HepG2 (cell line): ENCODE measurements at regions not wholly inside any gene's neighbourhood (a gene's known extent, or its start where the extent isn't known, plus 50 kb on each side); places are given as distances from the start of the nearest gene placed in this dataset.

Source experiments
- ATAC-seq: fragments of 200-7000 bp; cut with Tn5 transposase; 3 replicates; pipeline ENCODE4 v1.9.1; 2020; ENCODE audit warnings: mild to moderate bottlenecking, moderate library complexity
- BruUV-seq: library from RNA; stranded (reverse); fragments of 400-500 nt; replicated peaks from 2 replicates; lab custom pipeline; 2021; lab: Mats Ljungman, UMichigan
- CTCF ChIA-PET: fragments of 300-600 bp; formaldehyde crosslinking; extraction: SDS; loops from one replicate; lab custom pipeline; 2021; ENCODE audit warnings: low total read pairs, inconsistent platforms, low intra/inter-chr PET ratio; lab: Yijun Ruan, JAX
- POLR2A ChIA-PET: fragments of 350-600 bp; sonication (Branson Sonifier 250); formaldehyde crosslinking; loops from one replicate; lab custom pipeline; 2020; ENCODE audit warnings: antibody characterized with exemption, inconsistent platforms; lab: Yijun Ruan, JAX
- DNase-seq: peaks from one replicate; pipeline ENCODE4 v3.0.0-alpha.2; 2015; ENCODE audit warnings: low spot score
- FAIRE-seq: peaks from 3 replicates; lab custom pipeline; 2011; peaks lifted over from hg19 to GRCh38; lab: Jason Lieb, UNC
- H2AFZ ChIP-seq: one replicate; pipeline ENCODE4 v1.6.1; 2011; ENCODE audit warnings: low read length, inconsistent platforms
- H3K27ac ChIP-seq: fragments of 300-600 bp; 3 replicates; pipeline ENCODE4 v1.8.0; 2011; ENCODE audit warnings: mixed run types, mild to moderate bottlenecking, mixed read lengths, low read length, inconsistent platforms; ENCODE audit not compliant: insufficient read depth; ENCODE audit errors: extremely low read length
- H3K27me3 ChIP-seq, 2 experiments: fragments of 200-600 bp in 1 of 2; 2 replicates in 1 of 2; 3 replicates in 1 of 2; pipeline versions ENCODE4 v1.6.0 to v1.8.0; 2011; ENCODE audit warnings: low read length in 2 of 2, mild to moderate bottlenecking in 2 of 2, moderate library complexity in 2 of 2, inconsistent platforms in 1 of 2; ENCODE audit not compliant: insufficient read depth in 2 of 2, control insufficient read depth in 1 of 2
- H3K36me3 ChIP-seq, 2 experiments: fragments of 200-600 bp in 1 of 2; replicated peaks in 1 of 2; 2 replicates in 1 of 2; 3 replicates in 1 of 2; pipeline versions ENCODE4 v1.5.1 to v1.8.0; 2011; ENCODE audit warnings: low read length in 2 of 2, inconsistent platforms in 1 of 2; ENCODE audit not compliant: insufficient read depth in 2 of 2, control insufficient read depth in 1 of 2
- H3K4me1 ChIP-seq: 2 replicates; pipeline ENCODE4 v1.5.1; 2012; ENCODE audit warnings: low read length, inconsistent platforms; ENCODE audit not compliant: insufficient read depth
- H3K4me2 ChIP-seq: 2 replicates; pipeline ENCODE4 v1.6.0; 2011; ENCODE audit warnings: low read depth, low read length, inconsistent platforms
- H3K4me3 ChIP-seq, 3 experiments: fragments of 200-600 bp in 1 of 3; sonication (generic), shearing (Covaris generic) in 1 of 3; replicated peaks in 1 of 3; 2 replicates each; pipeline ENCODE4 v1.5.1; 2011 to 2016; ENCODE audit warnings: low read length in 3 of 3, inconsistent platforms in 2 of 3, low read depth in 2 of 3, mild to moderate bottlenecking in 2 of 3, control low read depth in 1 of 3, mixed read lengths in 1 of 3; ENCODE audit not compliant: insufficient read depth in 1 of 3
- H3K79me2 ChIP-seq: one replicate; pipeline ENCODE4 v1.6.1; 2011; ENCODE audit warnings: low read length, inconsistent platforms; ENCODE audit not compliant: insufficient read depth
- H3K9ac ChIP-seq: 2 replicates; pipeline ENCODE4 v1.6.0; 2011; ENCODE audit warnings: mild to moderate bottlenecking, low read depth, low read length, inconsistent platforms; ENCODE audit not compliant: insufficient read depth
- H3K9me3 ChIP-seq: 2 replicates; pipeline ENCODE4 v1.5.1; 2012; ENCODE audit warnings: mild to moderate bottlenecking, low read length
- H4K20me1 ChIP-seq: 2 replicates; pipeline ENCODE4 v1.6.0; 2011; ENCODE audit warnings: inconsistent platforms, mild to moderate bottlenecking, low read length, moderate library complexity; ENCODE audit not compliant: insufficient read depth
- BCL6 ChIP-seq: IDR thresholded peaks from 2 replicates; pipeline ENCODE4 v1.6.1; 2016; ENCODE audit warnings: missing genetic modification reagents, missing compliant biosample characterization
- EED ChIP-seq: sonication (generic); formaldehyde crosslinking; IDR thresholded peaks from 2 replicates; pipeline ENCODE4 v1.5.0; 2020; ENCODE audit warnings: mild to moderate bottlenecking, missing genetic modification reagents
- GATA4 ChIP-seq: sonication (generic); IDR thresholded peaks from 2 replicates; pipeline ENCODE4 v1.6.1; 2016; ENCODE audit warnings: antibody characterized with exemption, low read depth, borderline replicate concordance
- KLF13 ChIP-seq: sonication (generic); formaldehyde crosslinking; IDR thresholded peaks from 2 replicates; pipeline ENCODE4 v1.4.0; 2020; ENCODE audit warnings: mild to moderate bottlenecking, missing genetic modification reagents
- MXD4 ChIP-seq: IDR thresholded peaks from 2 replicates; pipeline ENCODE4 v1.6.1; 2016; ENCODE audit warnings: mild to moderate bottlenecking, missing biosample characterization, missing genetic modification reagents
- POLR2G ChIP-seq: fragments of 200-400 bp; formaldehyde crosslinking; IDR thresholded peaks from 2 replicates; pipeline ENCODE4 v1.6.1; 2018; ENCODE audit warnings: mild to moderate bottlenecking, low read depth, low read length, moderate library complexity
- RCOR2 ChIP-seq: IDR thresholded peaks from 2 replicates; pipeline ENCODE4 v1.6.1; 2016; ENCODE audit warnings: missing biosample characterization, missing genetic modification reagents
- SNAPC2 ChIP-seq: sonication (generic); formaldehyde crosslinking; IDR thresholded peaks from 2 replicates; pipeline ENCODE4 v1.8.1; 2022; ENCODE audit warnings: mild to moderate bottlenecking, missing genetic modification reagents
- SPEN ChIP-seq: sonication (generic); formaldehyde crosslinking; IDR thresholded peaks from 2 replicates; pipeline ENCODE4 v1.5.1; 2020; ENCODE audit warnings: low read depth, mild to moderate bottlenecking, missing genetic modification reagents
- STAG1 ChIP-seq: sonication (generic); formaldehyde crosslinking; IDR thresholded peaks from 2 replicates; pipeline ENCODE4 v1.4.0; 2020; ENCODE audit warnings: missing genetic modification reagents
- XBP1 ChIP-seq: sonication (generic); formaldehyde crosslinking; IDR thresholded peaks from 2 replicates; pipeline ENCODE4 v1.5.0; 2020; ENCODE audit warnings: missing genetic modification reagents
- ZFP91 ChIP-seq: sonication (generic); formaldehyde crosslinking; IDR thresholded peaks from 2 replicates; pipeline ENCODE4 v1.9.0; 2022; ENCODE audit warnings: missing genetic modification reagents, mild to moderate bottlenecking, borderline replicate concordance
- ZNF121 ChIP-seq: sonication (generic); formaldehyde crosslinking; IDR thresholded peaks from 2 replicates; pipeline ENCODE4 v1.5.0; 2020; ENCODE audit warnings: mild to moderate bottlenecking, missing genetic modification reagents
- ZNF124 ChIP-seq: sonication (generic); formaldehyde crosslinking; IDR thresholded peaks from 2 replicates; pipeline ENCODE4 v1.4.0; 2020; ENCODE audit warnings: missing genetic modification reagents
- ZNF572 ChIP-seq: sonication (generic); formaldehyde crosslinking; IDR thresholded peaks from 2 replicates; pipeline ENCODE4 v1.5.1; 2020; ENCODE audit warnings: mild to moderate bottlenecking, missing genetic modification reagents
- ZNF644 ChIP-seq: IDR thresholded peaks from 2 replicates; pipeline ENCODE4 v1.6.1; 2016; ENCODE audit warnings: low read depth
- ZNF792 ChIP-seq: IDR thresholded peaks from 2 replicates; pipeline ENCODE4 v1.6.1; 2016
- ZSCAN12 ChIP-seq: sonication (generic); formaldehyde crosslinking; IDR thresholded peaks from 2 replicates; pipeline ENCODE4 v1.9.0; 2021; ENCODE audit warnings: mild to moderate bottlenecking, missing genetic modification reagents
- WGBS: methylation state at CpG from one replicate; pipeline ENCODE4 v1.1.6; 2017; ENCODE audit warnings: low lambda C conversion rate; 5-methylcytosine and 5-hydroxymethylcytosine counted together
- in situ Hi-C: cut with HindIII; loops from 2 replicates; pipeline ENCODE4 v1.10.0; 2017; ENCODE audit warnings: low pct_unique_long_range_greater_than_20kb; ENCODE audit not compliant: extremely low pct_ligation_motif_present
- intact Hi-C: fragments of 100-400 bp; cut with micrococcal nuclease; formaldehyde crosslinking; loops from one replicate; pipeline ENCODE4 v1.10.0; 2022; ENCODE audit not compliant: unreplicated experiment
- TF ChIP-seq, protein P1 (sequence below): sonication (generic); formaldehyde crosslinking; IDR thresholded peaks from 2 replicates; pipeline ENCODE4 v1.5.0; 2020; ENCODE audit warnings: missing genetic modification reagents
- TF ChIP-seq, protein P2 (sequence below): IDR thresholded peaks from 2 replicates; pipeline ENCODE4 v1.6.1; 2016

GRCh38 chr6:19759117-19759880, 77.9 kb upstream of the ID4 start:
- no peak for TF ChIP-seq STAG1 (CRISPR knock-in tag)
- TF ChIP-seq KLF13 = no peak
- no peak for TF ChIP-seq RCOR2 (CRISPR knock-in tag)
- no peak for TF ChIP-seq ZNF792 (CRISPR knock-in tag)
- TF ChIP-seq ZNF121 (CRISPR knock-in tag) = no peak
- no peak for TF ChIP-seq SNAPC2 (CRISPR knock-in tag)
- no peak for TF ChIP-seq XBP1 (CRISPR knock-in tag)
- TF ChIP-seq, protein P1, sequence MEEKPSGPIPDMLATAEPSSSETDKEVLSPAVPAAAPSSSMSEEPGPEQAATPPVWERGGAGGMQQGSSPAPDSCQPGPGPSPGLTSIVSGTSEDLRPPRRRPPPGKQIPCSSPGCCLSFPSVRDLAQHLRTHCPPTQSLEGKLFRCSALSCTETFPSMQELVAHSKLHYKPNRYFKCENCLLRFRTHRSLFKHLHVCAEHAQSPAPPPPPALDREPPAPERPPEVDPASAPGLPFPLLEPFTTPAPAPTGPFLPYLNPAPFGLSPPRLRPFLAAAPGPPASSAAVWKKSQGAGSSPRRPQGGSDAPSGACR = no peak
- TF ChIP-seq, protein P2, sequence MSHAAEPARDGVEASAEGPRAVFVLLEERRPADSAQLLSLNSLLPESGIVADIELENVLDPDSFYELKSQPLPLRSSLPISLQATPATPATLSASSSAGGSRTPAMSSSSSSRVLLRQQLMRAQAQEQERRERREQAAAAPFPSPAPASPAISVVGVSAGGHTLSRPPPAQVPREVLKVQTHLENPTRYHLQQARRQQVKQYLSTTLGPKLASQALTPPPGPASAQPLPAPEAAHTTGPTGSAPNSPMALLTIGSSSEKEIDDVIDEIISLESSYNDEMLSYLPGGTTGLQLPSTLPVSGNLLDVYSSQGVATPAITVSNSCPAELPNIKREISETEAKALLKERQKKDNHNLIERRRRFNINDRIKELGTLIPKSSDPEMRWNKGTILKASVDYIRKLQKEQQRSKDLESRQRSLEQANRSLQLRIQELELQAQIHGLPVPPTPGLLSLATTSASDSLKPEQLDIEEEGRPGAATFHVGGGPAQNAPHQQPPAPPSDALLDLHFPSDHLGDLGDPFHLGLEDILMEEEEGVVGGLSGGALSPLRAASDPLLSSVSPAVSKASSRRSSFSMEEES = no peak
- no peak for TF ChIP-seq EED
- TF ChIP-seq MXD4 (CRISPR knock-in tag) = no peak
- no peak for TF ChIP-seq ZFP91 (CRISPR knock-in tag)
- TF ChIP-seq GATA4 = no peak
- TF ChIP-seq POLR2G = no peak
- TF ChIP-seq ZNF124 (CRISPR knock-in tag) = no peak
- no peak for TF ChIP-seq ZNF644 (CRISPR knock-in tag)
- no peak for TF ChIP-seq SPEN (CRISPR knock-in tag)
- no peak for TF ChIP-seq BCL6
- no peak for TF ChIP-seq ZNF572
- no peak for TF ChIP-seq ZSCAN12
- BruUV-seq = no TSS peak
- peaks cover 12% of the 10 kb centered on the region for H3K4me1 ChIP-seq
- FAIRE-seq = no peak
- WGBS = 53% methylated on average over 3 of the region's 3 CpGs
- POLR2A ChIA-PET = no interaction called here
- CTCF ChIA-PET = no interaction called here
- H3K4me3 ChIP-seq = no peak overlapping the region
- no peaks in the 10 kb centered on the region for H3K27me3 ChIP-seq
- no peak overlapping the region for H3K9ac ChIP-seq
- H3K36me3 ChIP-seq = no peaks in the 10 kb centered on the region
- no peaks in the 10 kb centered on the region for H4K20me1 ChIP-seq
- H3K4me2 ChIP-seq = no peak overlapping the region
- no peak for ATAC-seq
- in situ Hi-C loops = no loop called here
- H3K27ac ChIP-seq = no peak overlapping the region
- H3K9me3 ChIP-seq = no peaks in the 10 kb centered on the region
- H2AFZ ChIP-seq = no peak overlapping the region
- no peak for DNase-seq
- no peaks in the 10 kb centered on the region for H3K79me2 ChIP-seq
- intact Hi-C loops = no loop called here
